ENCODE measurements at regions not wholly inside any gene's neighbourhood (a gene's known extent, or its start where the extent isn't known, plus 50 kb on each side); places are given as distances from the start of the nearest gene placed in this dataset.

GRCh38 chr14:49955024-49955423, 62.1 kb downstream of the ARF6 start:
- TF ChIP-seq POLR2AphosphoS5 (IDR thresholded peaks at IDR 0.05), result no peak
- no peak for TF ChIP-seq CTCF (IDR thresholded peaks at IDR 0.05)
